CD4-positive, CD25-positive, alpha-beta regulatory T cell (primary cell): ENCODE measurements at regions not wholly inside any gene's neighbourhood (a gene's known extent, or its start where the extent isn't known, plus 50 kb on each side); places are given as distances from the start of the nearest gene placed in this dataset.

Experiments
- ATAC-seq, 2 donors: fragments of 150-1000 bp; cut with Tn5 transposase; one replicate each; pipeline ENCODE4 v1.10.0; 2021; ENCODE audit warnings: low read depth in 2 of 2, moderate number of reproducible peaks in 2 of 2, moderate library complexity in 1 of 2
- DNase-seq, 3 donors: peaks; one replicate each; pipeline versions ENCODE4 v3.0.0 to v3.0.0-alpha.2; 2012 to 2022; ENCODE audit warnings: mixed read lengths in 1 of 3
- H3K27ac ChIP-seq: one replicate; pipeline ENCODE4 v1.7.0; 2013; ENCODE audit warnings: mild to moderate bottlenecking, low read length; ENCODE audit not compliant: insufficient read depth, poor library complexity, severe bottlenecking
- H3K27me3 ChIP-seq: one replicate; pipeline ENCODE4 v1.7.0; 2013; ENCODE audit warnings: low read length; ENCODE audit not compliant: control insufficient read depth, insufficient read depth
- H3K36me3 ChIP-seq: one replicate; pipeline ENCODE4 v1.7.0; 2013; ENCODE audit warnings: mild to moderate bottlenecking, low read length, moderate library complexity; ENCODE audit not compliant: control insufficient read depth, insufficient read depth
- H3K4me1 ChIP-seq: 2 replicates; pipeline ENCODE4 v1.7.0; 2013; ENCODE audit warnings: mild to moderate bottlenecking, low read length; ENCODE audit not compliant: insufficient read depth, control insufficient read depth, poor library complexity, severe bottlenecking
- H3K4me3 ChIP-seq: one replicate; pipeline ENCODE4 v1.7.0; 2013; ENCODE audit warnings: low read depth, mild to moderate bottlenecking, low read length, moderate library complexity
- H3K9me3 ChIP-seq, 2 experiments: 1 replicate in 1 of 2; 2 replicates in 1 of 2; pipeline ENCODE4 v1.7.0; 2013; ENCODE audit warnings: low read length in 2 of 2, mild to moderate bottlenecking in 1 of 2, moderate library complexity in 1 of 2; ENCODE audit not compliant: control insufficient read depth in 2 of 2
- H3K27ac Mint-ChIP-seq, 3 donors: one replicate each; pipeline ENCODE4 v1.8.0; 2020 to 2022; ENCODE audit warnings: mild to moderate bottlenecking in 3 of 3, mixed read lengths in 3 of 3, moderate library complexity in 2 of 3
- H3K27me3 Mint-ChIP-seq: one replicate; pipeline ENCODE4 v1.8.0; 2022; ENCODE audit warnings: mild to moderate bottlenecking, mixed read lengths
- H3K36me3 Mint-ChIP-seq: one replicate; pipeline ENCODE4 v1.8.0; 2020; ENCODE audit warnings: mixed read lengths
- H3K4me1 Mint-ChIP-seq, 4 donors: one replicate each; pipeline ENCODE4 v1.8.0; 2020 to 2022; ENCODE audit warnings: mixed read lengths in 4 of 4, mild to moderate bottlenecking in 1 of 4
- H3K4me3 Mint-ChIP-seq, 4 donors: one replicate each; pipeline ENCODE4 v1.8.0; 2020 to 2022; ENCODE audit warnings: mild to moderate bottlenecking in 4 of 4, mixed read lengths in 4 of 4, moderate library complexity in 3 of 4
- H3K9me3 Mint-ChIP-seq, 7 donors: one replicate each; pipeline ENCODE4 v1.8.0; 2020 to 2022; ENCODE audit warnings: mixed read lengths in 7 of 7, mild to moderate bottlenecking in 3 of 7, moderate library complexity in 2 of 7

DNA sequence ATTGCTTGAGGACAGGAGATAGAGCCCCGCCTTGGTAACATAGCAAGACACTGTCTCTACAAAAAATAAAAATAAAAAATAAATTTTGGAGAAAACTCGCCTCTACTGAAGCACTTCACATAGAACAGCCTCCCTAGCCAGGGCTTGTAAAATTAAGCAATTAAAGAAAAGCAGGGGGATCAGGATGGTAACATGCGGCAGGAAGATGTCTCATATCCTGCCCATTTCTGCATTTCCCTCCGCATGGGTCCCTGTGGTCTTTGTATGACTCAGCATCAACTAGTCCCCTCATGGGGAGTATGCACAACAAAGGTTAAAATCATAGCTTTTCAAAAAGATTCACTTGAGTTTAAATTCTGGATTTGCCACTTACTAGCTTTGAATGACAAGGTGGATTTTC is 379.0 kb downstream of the EPHA7 start:
- ATAC-seq (no peak), DNase-seq (no peak)
- H3K4me1 ChIP-seq = no peaks in the 10 kb centered on the region
- H3K9me3 Mint-ChIP-seq = peaks cover 0 to 23% (median 6%) of the 10 kb centered on the region in 7 donors
- H3K27me3 Mint-ChIP-seq = no peaks in the 10 kb centered on the region
- no peak overlapping the region for H3K4me3 Mint-ChIP-seq
- H3K4me1 Mint-ChIP-seq = no peaks in the 10 kb centered on the region
- H3K36me3 ChIP-seq = no peaks in the 10 kb centered on the region
- no peaks in the 10 kb centered on the region for H3K36me3 Mint-ChIP-seq
- H3K27me3 ChIP-seq = no peaks in the 10 kb centered on the region
- H3K27ac Mint-ChIP-seq = no peak overlapping the region
- H3K4me3 ChIP-seq = no peak overlapping the region
- no peak overlapping the region for H3K27ac ChIP-seq
- H3K9me3 ChIP-seq = peaks cover 3 to 16% of the 10 kb centered on the region in 2 experiments

DNA sequence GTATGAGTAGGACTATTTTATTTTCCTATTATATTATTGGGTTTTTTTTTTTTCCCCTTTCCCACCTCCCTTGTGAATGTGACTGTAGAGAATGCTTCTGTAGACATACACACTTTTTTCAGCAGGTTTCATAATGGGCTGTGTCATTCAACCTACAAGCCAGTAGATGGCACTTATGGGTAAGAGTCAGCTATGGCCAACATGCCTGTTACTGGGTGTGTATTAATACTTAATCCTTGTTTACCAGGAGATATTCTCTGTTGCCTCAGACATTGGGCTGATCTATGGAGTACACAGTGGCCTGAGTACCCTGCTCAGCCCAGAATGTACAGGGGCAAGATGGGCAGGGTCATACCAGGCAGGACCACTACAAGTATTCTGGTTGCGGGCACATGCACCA is 382.5 kb downstream of the EPHA7 start:
- ATAC-seq = no peak
- DNase-seq = no peak
- Histone ChIP-seq H3K4me1 (no peaks in the 10 kb centered on the region), H3K27ac (no peak overlapping the region), H3K4me3 (no peak overlapping the region), H3K36me3 (no peaks in the 10 kb centered on the region), H3K9me3 (peaks cover 3 to 16% of the 10 kb centered on the region in 2 experiments), H3K27me3 (no peaks in the 10 kb centered on the region)
- Mint-ChIP-seq H3K9me3 (peaks cover 1 to 36% (median 7%) of the 10 kb centered on the region in 7 donors), H3K27ac (no peak overlapping the region), H3K4me3 (no peak overlapping the region), H3K27me3 (no peaks in the 10 kb centered on the region), H3K4me1 (no peaks in the 10 kb centered on the region), H3K36me3 (no peaks in the 10 kb centered on the region)

DNA sequence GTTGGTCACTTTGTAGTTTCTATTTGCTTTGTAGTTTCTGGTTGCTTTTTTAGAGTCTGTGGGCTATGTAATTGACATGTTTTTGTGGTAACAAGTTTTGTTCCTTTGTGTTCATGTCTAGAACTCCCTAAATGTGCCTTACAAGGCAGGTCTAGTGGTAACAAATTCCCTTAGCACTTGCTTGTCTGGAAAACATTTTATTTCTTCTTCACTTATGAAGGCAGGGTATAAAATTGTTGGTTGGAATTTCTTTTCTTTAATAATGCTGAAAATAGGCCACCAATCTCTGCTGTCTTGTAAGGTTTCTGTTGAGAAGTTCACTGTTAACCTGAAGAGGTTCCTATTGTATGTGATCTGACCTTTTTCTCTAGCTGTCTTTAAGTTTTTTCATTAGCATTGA is 383.6 kb downstream of the EPHA7 start:
- no peak overlapping the region for H3K4me3 ChIP-seq
- H3K27ac Mint-ChIP-seq = no peak overlapping the region
- H3K4me1 Mint-ChIP-seq = no peaks in the 10 kb centered on the region
- H3K36me3 Mint-ChIP-seq = no peaks in the 10 kb centered on the region
- no peaks in the 10 kb centered on the region for H3K27me3 ChIP-seq
- H3K36me3 ChIP-seq = no peaks in the 10 kb centered on the region
- ATAC-seq = no peak
- no peaks in the 10 kb centered on the region for H3K27me3 Mint-ChIP-seq
- H3K4me3 Mint-ChIP-seq = no peak overlapping the region
- peaks cover 3 to 16% of the 10 kb centered on the region in 2 experiments for H3K9me3 ChIP-seq
- H3K9me3 Mint-ChIP-seq = peaks cover 1 to 36% (median 7%) of the 10 kb centered on the region in 7 donors
- H3K27ac ChIP-seq = no peak overlapping the region
- DNase-seq = no peak
- H3K4me1 ChIP-seq = no peaks in the 10 kb centered on the region

DNA sequence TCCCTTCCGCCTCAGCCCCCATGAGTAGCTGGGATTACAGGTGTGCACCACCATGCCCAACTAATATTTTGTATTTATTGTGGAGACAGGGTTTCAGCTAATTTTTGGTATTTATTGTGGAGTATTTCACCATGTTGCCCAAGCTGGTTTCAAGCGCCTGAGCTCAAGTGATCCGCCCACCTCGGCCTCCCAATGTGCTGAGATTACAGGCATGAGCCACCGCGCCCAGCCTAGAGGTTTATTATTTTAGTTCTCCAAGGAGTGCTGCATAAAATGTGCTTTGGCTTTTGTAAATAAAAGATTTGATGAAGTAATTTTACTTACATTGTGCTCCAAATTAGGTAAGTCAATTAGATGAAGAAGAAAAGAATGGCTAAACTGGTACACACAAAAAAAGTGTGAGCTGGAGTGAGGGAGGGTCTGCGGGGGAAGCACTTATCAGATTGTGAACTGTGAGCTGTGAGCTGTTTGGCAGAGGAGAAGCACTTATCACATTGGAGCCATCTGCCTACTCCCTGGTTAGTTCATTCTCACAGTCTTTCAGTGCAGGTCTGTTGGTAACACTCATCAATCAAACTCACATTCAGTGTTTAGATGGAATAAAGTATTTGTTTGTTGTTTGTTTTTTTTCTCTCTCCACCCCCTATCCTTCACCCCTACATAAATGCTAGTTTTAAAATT is 398.0 kb downstream of the EPHA7 start:
- H3K4me3 ChIP-seq = no peak overlapping the region
- no peak overlapping the region for H3K4me3 Mint-ChIP-seq
- no peaks in the 10 kb centered on the region for H3K36me3 Mint-ChIP-seq
- H3K27ac Mint-ChIP-seq = no peak overlapping the region
- H3K9me3 ChIP-seq = peaks cover 1 to 4% of the 10 kb centered on the region in 2 experiments
- no peaks in the 10 kb centered on the region for H3K27me3 ChIP-seq
- H3K36me3 ChIP-seq = no peaks in the 10 kb centered on the region
- peaks cover 3 to 21% (median 12%) of the 10 kb centered on the region in 7 donors for H3K9me3 Mint-ChIP-seq
- ATAC-seq (no peak), DNase-seq (no peak)
- H3K27me3 Mint-ChIP-seq = no peaks in the 10 kb centered on the region
- no peak overlapping the region for H3K27ac ChIP-seq
- no peaks in the 10 kb centered on the region for H3K4me1 Mint-ChIP-seq
- no peaks in the 10 kb centered on the region for H3K4me1 ChIP-seq

DNA sequence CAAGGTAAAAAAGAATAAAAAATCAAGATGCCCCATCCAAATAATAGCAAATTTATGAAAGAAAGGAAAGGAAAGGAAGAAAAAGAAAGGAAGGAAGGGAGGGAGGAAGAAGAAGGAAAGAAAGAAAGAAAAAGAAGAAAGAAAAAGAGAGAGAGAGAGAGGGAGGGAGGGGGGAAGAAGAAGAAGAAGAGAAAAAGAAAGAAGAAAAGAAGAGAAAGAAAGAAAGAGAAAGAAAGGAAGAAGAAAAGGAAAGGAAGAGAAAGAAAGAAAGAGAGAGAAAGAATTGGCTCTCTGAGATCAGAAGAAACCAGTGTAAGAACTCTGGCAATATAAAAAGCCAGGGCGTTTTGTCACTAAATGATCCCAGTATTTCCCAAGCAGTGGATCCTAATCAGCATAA is 401.7 kb downstream of the EPHA7 start:
- no peaks in the 10 kb centered on the region for H3K9me3 ChIP-seq
- Mint-ChIP-seq H3K4me3 (no peak overlapping the region), H3K36me3 (no peaks in the 10 kb centered on the region), H3K4me1 (no peaks in the 10 kb centered on the region), H3K27me3 (no peaks in the 10 kb centered on the region), H3K9me3 (peaks cover 3 to 14% (median 9%) of the 10 kb centered on the region in 7 donors), H3K27ac (no peak overlapping the region)
- no peaks in the 10 kb centered on the region for H3K36me3 ChIP-seq
- no peak for DNase-seq
- no peaks in the 10 kb centered on the region for H3K27me3 ChIP-seq
- ATAC-seq = no peak
- H3K4me3 ChIP-seq = no peak overlapping the region
- no peak overlapping the region for H3K27ac ChIP-seq
- no peaks in the 10 kb centered on the region for H3K4me1 ChIP-seq

DNA sequence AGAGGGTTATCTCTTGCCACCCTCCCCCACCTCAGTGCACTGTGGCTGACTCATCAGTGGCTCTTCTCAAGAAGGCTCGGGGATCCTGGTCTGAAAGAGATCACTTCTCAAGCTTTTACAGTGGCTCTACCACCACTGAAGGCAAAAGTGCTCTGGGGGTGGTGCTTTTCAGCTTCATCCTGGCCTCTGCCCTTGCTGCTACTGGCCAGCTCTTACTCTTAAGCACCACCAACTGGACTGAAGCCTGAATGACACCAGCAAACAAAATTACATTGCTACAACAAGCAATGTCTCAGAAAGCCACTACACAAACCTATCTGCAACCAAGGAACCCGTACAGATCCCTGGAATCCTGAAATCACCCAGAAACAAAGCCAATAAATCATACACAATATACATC is 402.1 kb downstream of the EPHA7 start:
- no peak overlapping the region for H3K27ac ChIP-seq
- no peak for ATAC-seq
- H3K9me3 Mint-ChIP-seq = peaks cover 2 to 14% (median 9%) of the 10 kb centered on the region in 7 donors
- no peaks in the 10 kb centered on the region for H3K9me3 ChIP-seq
- no peaks in the 10 kb centered on the region for H3K36me3 Mint-ChIP-seq
- no peaks in the 10 kb centered on the region for H3K27me3 ChIP-seq
- no peak overlapping the region for H3K4me3 Mint-ChIP-seq
- DNase-seq = no peak
- H3K4me1 Mint-ChIP-seq = no peaks in the 10 kb centered on the region
- H3K27me3 Mint-ChIP-seq = no peaks in the 10 kb centered on the region
- no peak overlapping the region for H3K4me3 ChIP-seq
- H3K36me3 ChIP-seq = no peaks in the 10 kb centered on the region
- no peak overlapping the region for H3K27ac Mint-ChIP-seq
- H3K4me1 ChIP-seq = no peaks in the 10 kb centered on the region

DNA sequence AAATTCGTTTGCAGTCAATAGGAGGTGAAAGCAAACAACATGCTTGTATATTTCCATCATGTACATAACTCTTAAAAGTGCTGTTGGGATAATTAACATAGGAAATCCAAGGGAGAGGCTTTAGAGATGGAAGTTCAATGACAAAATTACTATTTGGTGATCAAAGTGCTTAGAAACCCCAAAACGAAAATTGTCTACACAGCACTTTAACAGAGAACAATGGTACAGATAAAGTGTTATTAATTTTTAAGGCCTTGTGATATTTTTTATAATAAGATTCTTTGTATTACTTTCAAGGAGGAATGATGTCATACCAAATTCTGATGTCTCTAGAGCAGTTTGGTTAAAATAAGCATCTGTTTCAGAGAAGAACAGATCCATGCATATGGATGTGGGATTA is 406.3 kb downstream of the EPHA7 start:
- no peak overlapping the region for H3K27ac ChIP-seq
- H3K27me3 ChIP-seq = no peaks in the 10 kb centered on the region
- DNase-seq = no peak
- Mint-ChIP-seq H3K27me3 (no peaks in the 10 kb centered on the region), H3K27ac (no peak overlapping the region), H3K36me3 (no peaks in the 10 kb centered on the region), H3K9me3 (peaks cover 0 to 10% (median 4%) of the 10 kb centered on the region in 7 donors), H3K4me1 (no peaks in the 10 kb centered on the region), H3K4me3 (no peak overlapping the region)
- H3K36me3 ChIP-seq = no peaks in the 10 kb centered on the region
- ATAC-seq = no peak
- H3K4me1 ChIP-seq = no peaks in the 10 kb centered on the region
- H3K9me3 ChIP-seq = no peaks in the 10 kb centered on the region
- H3K4me3 ChIP-seq = no peak overlapping the region

DNA sequence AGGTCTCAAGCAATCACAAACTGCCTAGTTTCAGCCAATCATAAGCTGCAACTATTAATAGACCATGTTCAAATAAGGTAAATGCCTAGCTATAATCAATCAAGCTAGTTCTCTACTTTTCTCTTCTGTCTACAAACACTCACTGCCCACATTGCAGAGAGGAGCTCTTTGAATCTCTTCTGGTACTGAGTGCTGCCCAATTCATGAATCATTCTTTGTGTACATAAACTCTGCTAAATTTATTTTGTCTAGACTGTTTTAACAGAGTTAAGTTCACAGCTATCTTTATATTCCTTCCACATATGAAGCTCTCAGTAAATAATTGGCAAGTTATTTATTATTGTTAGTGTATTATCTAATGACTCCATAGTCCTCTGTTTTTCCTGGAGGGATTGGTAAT is 411.0 kb downstream of the EPHA7 start:
- H3K4me3 ChIP-seq = no peak overlapping the region
- H3K27ac Mint-ChIP-seq = no peak overlapping the region
- no peak for ATAC-seq
- no peaks in the 10 kb centered on the region for H3K4me1 ChIP-seq
- DNase-seq = no peak
- no peaks in the 10 kb centered on the region for H3K27me3 Mint-ChIP-seq
- H3K9me3 Mint-ChIP-seq = peaks cover 0 to 21% (median 2%) of the 10 kb centered on the region in 7 donors
- H3K36me3 ChIP-seq = no peaks in the 10 kb centered on the region
- no peaks in the 10 kb centered on the region for H3K36me3 Mint-ChIP-seq
- H3K27ac ChIP-seq = no peak overlapping the region
- no peaks in the 10 kb centered on the region for H3K9me3 ChIP-seq
- no peaks in the 10 kb centered on the region for H3K27me3 ChIP-seq
- H3K4me1 Mint-ChIP-seq = no peaks in the 10 kb centered on the region
- H3K4me3 Mint-ChIP-seq = no peak overlapping the region
